A549 (cell line): ENCODE measurements at regions not wholly inside any gene's neighbourhood (a gene's known extent, or its start where the extent isn't known, plus 50 kb on each side); places are given as distances from the start of the nearest gene placed in this dataset.
A peak's percentile ranks its signal among the peaks of the same experiment; 100 is the strongest.

ENCODE experiments used
- ATAC-seq, 2 experiments: fragments of 200-7000 bp in 1 of 2; fragments of >200 bp in 1 of 2; cut with Nextera tagmentation in 1 of 2; cut with Tn5 transposase in 1 of 2; 3 replicates each; pipeline versions ENCODE4 v1.8.0 to v1.9.1; 2018 to 2020; ENCODE audit warnings: mild to moderate bottlenecking in 1 of 2, moderate library complexity in 1 of 2
- CTCF ChIA-PET: fragments of 300-600 bp; sonication (Branson Sonifier 250); formaldehyde crosslinking; extraction: SDS; loops from one replicate; lab custom pipeline; 2021; ENCODE audit warnings: antibody characterized with exemption, inconsistent platforms; lab: Yijun Ruan, JAX
- POLR2A ChIA-PET: fragments of 350-600 bp; formaldehyde crosslinking; extraction: SDS; loops from one replicate; lab custom pipeline; 2021; ENCODE audit warnings: antibody characterized with exemption, inconsistent platforms; lab: Yijun Ruan, JAX
- DNase-seq, 2 experiments: peaks; one replicate each; pipeline versions ENCODE4 v3.0.0 to v3.0.0-alpha.2; 2011 to 2016; ENCODE audit warnings: low read depth in 1 of 2, low spot score in 1 of 2
- FAIRE-seq: peaks from 2 replicates; lab custom pipeline; 2011; peaks lifted over from hg19 to GRCh38; lab: Jason Lieb, UNC
- H3K27ac ChIP-seq, 2 experiments: fragments of >200 bp; sonication (Bioruptor Twin); formaldehyde crosslinking; 3 replicates each; pipeline ENCODE4 v1.5.1; 2016 to 2017
- H3K4me1 ChIP-seq: fragments of >200 bp; sonication (Bioruptor Twin); formaldehyde crosslinking; 3 replicates; pipeline ENCODE4 v1.6.1; 2016
- H3K4me2 ChIP-seq: fragments of >200 bp; sonication (Bioruptor Twin); formaldehyde crosslinking; 3 replicates; pipeline ENCODE4 v1.6.1; 2016
- H3K4me3 ChIP-seq: fragments of >200 bp; sonication (Bioruptor Twin); formaldehyde crosslinking; 3 replicates; pipeline ENCODE4 v1.5.1; 2016
- H3K9me3 ChIP-seq: fragments of >200 bp; sonication (Bioruptor Twin); formaldehyde crosslinking; 3 replicates; pipeline ENCODE4 v1.6.1; 2016
- BCL3 ChIP-seq: fragments of >200 bp; sonication (Bioruptor Twin); formaldehyde crosslinking; IDR thresholded peaks from 3 replicates; pipeline ENCODE4 v1.6.1; 2016
- BHLHE40 ChIP-seq: IDR thresholded peaks from 2 replicates; pipeline ENCODE4 v1.6.1; 2012; ENCODE audit warnings: low read depth, low read length, inconsistent platforms
- CEBPB ChIP-seq, 2 experiments: fragments of >200 bp in 1 of 2; sonication (Bioruptor Twin) in 1 of 2; formaldehyde crosslinking in 1 of 2; IDR thresholded peaks; 2 replicates each; pipeline ENCODE4 v1.6.1; 2012 to 2016
- EHF ChIP-seq: fragments of 250-450 bp; sonication (Bioruptor Pico); IDR thresholded peaks from 2 replicates; pipeline ENCODE4 v1.5.0; 2020; ENCODE audit warnings: mild to moderate bottlenecking
- EP300 ChIP-seq, 2 experiments: fragments of >200 bp; sonication (Bioruptor Twin); formaldehyde crosslinking; IDR thresholded peaks; 2 replicates in 1 of 2; 3 replicates in 1 of 2; pipeline ENCODE4 v1.6.1; 2016 to 2017
- ESRRA ChIP-seq: fragments of 150-350 bp; IDR thresholded peaks from 2 replicates; pipeline ENCODE4 v1.6.1; 2014; ENCODE audit warnings: mild to moderate bottlenecking, low read length, borderline replicate concordance
- FOSL2 ChIP-seq, 2 experiments: fragments of 450-650 bp in 1 of 2; fragments of >200 bp in 1 of 2; sonication (Bioruptor Twin) in 1 of 2; formaldehyde crosslinking; IDR thresholded peaks; 2 replicates each; pipeline versions ENCODE4 v1.5.0 to v1.6.1; 2016 to 2020; ENCODE audit warnings: mild to moderate bottlenecking in 1 of 2, moderate library complexity in 1 of 2
- GATA3 ChIP-seq: IDR thresholded peaks from 2 replicates; pipeline ENCODE4 v1.6.1; 2012; ENCODE audit warnings: borderline replicate concordance
- HEYL ChIP-seq: fragments of 250-450 bp; sonication (Bioruptor Pico); IDR thresholded peaks from 2 replicates; pipeline ENCODE4 v1.8.0; 2021; ENCODE audit warnings: mild to moderate bottlenecking, moderate library complexity
- JUN ChIP-seq, 2 experiments: fragments of >200 bp; sonication (Bioruptor Twin); formaldehyde crosslinking; IDR thresholded peaks; 2 replicates in 1 of 2; 3 replicates in 1 of 2; pipeline ENCODE4 v1.6.1; 2016 to 2017
- JUNB ChIP-seq: fragments of >200 bp; sonication (Bioruptor Twin); formaldehyde crosslinking; IDR thresholded peaks from 2 replicates; pipeline ENCODE4 v1.6.1; 2016
- KDM1A ChIP-seq: fragments of 200-600 bp; sonication (generic); IDR thresholded peaks from 2 replicates; pipeline ENCODE4 v1.6.1; 2016; ENCODE audit warnings: low read depth, mild to moderate bottlenecking
- MAZ ChIP-seq: fragments of 150-350 bp; IDR thresholded peaks from 2 replicates; pipeline ENCODE4 v1.6.1; 2014; ENCODE audit warnings: antibody characterized with exemption, low read depth, low read length, borderline replicate concordance
- MYC ChIP-seq: IDR thresholded peaks from 2 replicates; pipeline ENCODE4 v1.6.1; 2012; ENCODE audit warnings: mild to moderate bottlenecking, inconsistent platforms, low read length, improper control_type of control experiment, borderline replicate concordance
- NFE2L2 ChIP-seq: fragments of 150-350 bp; conservative IDR thresholded peaks from 2 replicates; pipeline ENCODE4 v1.6.1; 2014; ENCODE audit warnings: low read length
- POLR2AphosphoS2 ChIP-seq: conservative IDR thresholded peaks from 2 replicates; pipeline ENCODE4 v1.6.1; 2012; ENCODE audit warnings: low read length, improper control_type of control experiment, inconsistent platforms
- RAD21 ChIP-seq, 2 experiments: fragments of >200 bp in 1 of 2; sonication (Bioruptor Twin) in 1 of 2; formaldehyde crosslinking in 1 of 2; IDR thresholded peaks in 1 of 2; conservative IDR thresholded peaks in 1 of 2; 2 replicates in 1 of 2; 3 replicates in 1 of 2; pipeline ENCODE4 v1.6.1; 2012 to 2018; ENCODE audit warnings: inconsistent platforms in 1 of 2
- TFCP2L1 ChIP-seq: fragments of 250-450 bp; sonication (Bioruptor Pico); IDR thresholded peaks from 2 replicates; pipeline ENCODE4 v1.5.0; 2021; ENCODE audit warnings: mild to moderate bottlenecking
- ZNF302 ChIP-seq: fragments of 250-450 bp; sonication (Bioruptor Pico); IDR thresholded peaks from 2 replicates; pipeline ENCODE4 v1.9.0; 2021; ENCODE audit warnings: inconsistent platforms, mild to moderate bottlenecking, moderate library complexity
- WGBS: methylation state at CpG from one replicate; pipeline ENCODE4 v1.1.6; 2017; ENCODE audit errors: missing lambda C conversion rate; 5-methylcytosine and 5-hydroxymethylcytosine counted together
- TF ChIP-seq, protein P1 (sequence below): fragments of 250-450 bp; sonication (Bioruptor Pico); IDR thresholded peaks from 2 replicates; pipeline ENCODE4 v1.5.0; 2020; ENCODE audit warnings: low read depth, mild to moderate bottlenecking, moderate library complexity
- TF ChIP-seq, protein P2 (sequence below): IDR thresholded peaks from 2 replicates; pipeline ENCODE4 v1.6.1; 2012
- TF ChIP-seq, protein P3 (sequence below): fragments of 150-350 bp; IDR thresholded peaks from 2 replicates; pipeline ENCODE4 v1.6.1; 2014; ENCODE audit warnings: low read depth, mild to moderate bottlenecking, low read length

GRCh38 chr6:2516059-2516458, 234.7 kb downstream of the MYLK4 start:
- CTCF ChIA-PET, result no interaction called here
- H3K9me3 ChIP-seq, result peaks cover 15% of the 10 kb centered on the region
- H3K4me3 ChIP-seq, result peak overlapping the region; percentile 23; the same call in 1 of the 3 replicates
- ATAC-seq (no peak), DNase-seq (no peak), FAIRE-seq (no peak)
- TF ChIP-seq FOSL2 (IDR thresholded peaks at IDR 0.05) (no peak), FOSL2 (CRISPR knock-in tag; IDR thresholded peaks at IDR 0.05) (no peak), BHLHE40 (no peak), MYC (no peak), KDM1A (no peak), CEBPB (IDR thresholded peaks at IDR 0.05) (no peak), NFE2L2 (no peak), MAZ (no peak), EHF (CRISPR knock-in tag) (no peak), ESRRA (no peak), ZNF302 (CRISPR knock-in tag) (no peak), POLR2AphosphoS2 (no peak)
- TF ChIP-seq, protein P1, sequence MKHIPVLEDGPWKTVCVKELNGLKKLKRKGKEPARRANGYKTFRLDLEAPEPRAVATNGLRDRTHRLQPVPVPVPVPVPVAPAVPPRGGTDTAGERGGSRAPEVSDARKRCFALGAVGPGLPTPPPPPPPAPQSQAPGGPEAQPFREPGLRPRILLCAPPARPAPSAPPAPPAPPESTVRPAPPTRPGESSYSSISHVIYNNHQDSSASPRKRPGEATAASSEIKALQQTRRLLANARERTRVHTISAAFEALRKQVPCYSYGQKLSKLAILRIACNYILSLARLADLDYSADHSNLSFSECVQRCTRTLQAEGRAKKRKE (CRISPR knock-in tag), result no peak
- TF ChIP-seq, protein P2, sequence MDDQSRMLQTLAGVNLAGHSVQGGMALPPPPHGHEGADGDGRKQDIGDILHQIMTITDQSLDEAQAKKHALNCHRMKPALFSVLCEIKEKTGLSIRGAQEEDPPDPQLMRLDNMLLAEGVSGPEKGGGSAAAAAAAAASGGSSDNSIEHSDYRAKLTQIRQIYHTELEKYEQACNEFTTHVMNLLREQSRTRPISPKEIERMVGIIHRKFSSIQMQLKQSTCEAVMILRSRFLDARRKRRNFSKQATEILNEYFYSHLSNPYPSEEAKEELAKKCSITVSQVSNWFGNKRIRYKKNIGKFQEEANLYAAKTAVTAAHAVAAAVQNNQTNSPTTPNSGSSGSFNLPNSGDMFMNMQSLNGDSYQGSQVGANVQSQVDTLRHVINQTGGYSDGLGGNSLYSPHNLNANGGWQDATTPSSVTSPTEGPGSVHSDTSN, result no peak
- TF ChIP-seq, protein P3, sequence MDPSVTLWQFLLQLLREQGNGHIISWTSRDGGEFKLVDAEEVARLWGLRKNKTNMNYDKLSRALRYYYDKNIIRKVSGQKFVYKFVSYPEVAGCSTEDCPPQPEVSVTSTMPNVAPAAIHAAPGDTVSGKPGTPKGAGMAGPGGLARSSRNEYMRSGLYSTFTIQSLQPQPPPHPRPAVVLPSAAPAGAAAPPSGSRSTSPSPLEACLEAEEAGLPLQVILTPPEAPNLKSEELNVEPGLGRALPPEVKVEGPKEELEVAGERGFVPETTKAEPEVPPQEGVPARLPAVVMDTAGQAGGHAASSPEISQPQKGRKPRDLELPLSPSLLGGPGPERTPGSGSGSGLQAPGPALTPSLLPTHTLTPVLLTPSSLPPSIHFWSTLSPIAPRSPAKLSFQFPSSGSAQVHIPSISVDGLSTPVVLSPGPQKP, result no peak
- POLR2A ChIA-PET, result no interaction called here
- H3K4me2 ChIP-seq, result peak overlapping the region; percentile 76
- peak overlapping the region; percentile 79 to 85 for H3K27ac ChIP-seq
- H3K4me1 ChIP-seq, result peaks cover 30% of the 10 kb centered on the region
- WGBS, result 67% methylated on average over 6 of the region's 6 CpGs

GRCh38 chr6:2514965-2515543, 235.7 kb downstream of the MYLK4 start:
- ATAC-seq (peak; percentile 85 to 91), DNase-seq (peak; percentile 44 to 91), FAIRE-seq (no peak)
- 4% methylated on average over 15 of the region's 15 CpGs for whole genome bisulfite sequencing
- Histone ChIP-seq H3K9me3 (peaks cover 11% of the 10 kb centered on the region), H3K4me3 (peak overlapping the region; percentile 28; the same call in 1 of the 3 replicates), H3K27ac (peak overlapping the region; percentile 79 to 85), H3K4me2 (peak overlapping the region; percentile 76), H3K4me1 (peaks cover 30% of the 10 kb centered on the region)
- TF ChIP-seq HEYL, result no peak
- peak in 1 of 2 experiments; percentile 79; a peak in 3 of 5 replicates for TF ChIP-seq JUN (IDR thresholded peaks at IDR 0.05)
- 0 out of 2 replicates have a peak, but pooled peaks have one; percentile 6 for TF ChIP-seq MYC
- peak; percentile 38; the same call in 1 of the 2 replicates for TF ChIP-seq FOSL2 (IDR thresholded peaks at IDR 0.05)
- peak; percentile 53 for TF ChIP-seq FOSL2 (CRISPR knock-in tag; IDR thresholded peaks at IDR 0.05)
- 0 out of 5 replicates have a peak, but pooled peaks of 1 of the 2 experiments have one; percentile 20 for TF ChIP-seq RAD21 (conservative IDR thresholded peaks at IDR 0.05 in 1 of 2, IDR thresholded peaks at IDR 0.05 in 1 of 2)
- TF ChIP-seq BCL3, result 0 out of 3 replicates have a peak, but pooled peaks have one; percentile 33
- TF ChIP-seq GATA3, result peak; percentile 61
- TF ChIP-seq JUNB, result peak; percentile 26; the same call in 1 of the 2 replicates
- TF ChIP-seq TFCP2L1, result no peak
- TF ChIP-seq, protein P2, result no peak
- peak; percentile 56 to 77; a peak in 4 of 5 replicates for TF ChIP-seq EP300 (IDR thresholded peaks at IDR 0.05)
- CTCF ChIA-PET, result no interaction called here
- POLR2A ChIA-PET, result no interaction called here
